Caki2 (cell line): ENCODE measurements at regions not wholly inside any gene's neighbourhood (a gene's known extent, or its start where the extent isn't known, plus 50 kb on each side); places are given as distances from the start of the nearest gene placed in this dataset.

Experiments
- DNase-seq: peaks from one replicate; pipeline ENCODE4 v3.0.0-alpha.2; 2015; ENCODE audit warnings: low read depth
- in situ Hi-C: cut with HindIII; loops from 2 replicates; pipeline ENCODE4 v1.10.0; 2016; ENCODE audit warnings: low sequenced_read_pairs, low pct_unique_long_range_greater_than_20kb, mixed read lengths

DNA sequence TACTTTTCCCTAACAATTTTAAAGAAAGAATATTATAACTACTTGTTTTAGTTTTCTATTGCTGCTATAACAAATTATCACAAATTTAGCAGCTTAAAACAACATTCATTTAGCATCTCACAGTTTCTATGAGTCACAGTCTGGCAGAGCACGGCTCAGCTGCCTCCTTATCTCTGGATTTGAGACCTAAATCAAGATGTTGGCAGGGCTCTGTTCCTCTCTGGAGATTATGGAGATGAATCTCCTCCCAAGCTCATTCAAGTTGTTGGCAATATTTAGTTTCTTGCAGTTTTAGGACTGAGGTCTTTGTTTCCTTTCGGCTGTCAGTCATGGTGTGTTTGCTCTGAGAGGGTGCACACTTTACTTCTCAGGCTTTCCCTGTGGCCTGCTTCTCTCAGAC, 1065.8 kb upstream of the EYS start:
- in situ Hi-C loops = no loop called here
- DNase-seq = no peak

DNA sequence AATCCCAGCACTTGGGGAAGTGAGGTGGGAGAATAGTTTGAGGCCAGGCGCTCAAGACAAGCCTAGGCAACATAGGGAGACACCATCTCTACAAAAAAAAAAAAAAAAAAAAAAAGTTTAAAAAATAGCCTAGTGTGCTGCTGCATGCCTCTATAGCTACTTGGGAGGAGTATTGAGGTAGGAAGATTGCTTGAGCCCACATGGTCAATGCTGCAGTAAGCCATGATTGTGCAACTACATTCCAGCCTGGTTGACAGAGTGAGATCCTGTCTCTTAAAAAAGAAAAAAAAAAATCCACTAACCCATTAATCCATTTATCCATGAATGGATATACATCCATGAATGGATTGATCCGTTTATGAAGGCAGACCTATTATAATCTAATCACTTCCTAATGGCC, 1064.6 kb upstream of the EYS start:
- in situ Hi-C loops = no loop called here

DNA sequence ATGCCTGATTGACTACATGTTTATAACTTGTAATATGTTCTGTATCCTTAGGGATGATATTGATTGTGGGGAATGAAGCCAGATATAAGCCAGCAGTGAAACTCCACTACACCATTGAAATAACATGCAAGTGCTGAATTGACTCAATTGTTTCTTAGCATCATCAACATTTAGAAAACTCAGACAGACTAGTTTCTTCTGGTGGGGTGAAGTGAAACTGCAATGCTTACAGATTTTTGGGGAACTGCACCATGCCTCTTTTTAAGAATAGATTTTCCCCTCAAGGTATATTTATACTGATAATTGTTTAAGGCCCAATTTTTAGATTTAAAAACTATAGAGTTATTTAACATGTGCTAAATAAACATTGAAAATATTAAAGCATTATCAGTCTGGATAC, 1044.6 kb upstream of the EYS start:
- DNase-seq = no peak
- in situ Hi-C loops = no loop called here

More for the DNA sequence above, 1064.6 kb upstream of the EYS start:
- no peak for DNase-seq

GRCh38 chr6:66740346-66740745, 1033.3 kb upstream of the EYS start:
- DNase-seq = no peak
- in situ Hi-C loops = no loop called here

DNA sequence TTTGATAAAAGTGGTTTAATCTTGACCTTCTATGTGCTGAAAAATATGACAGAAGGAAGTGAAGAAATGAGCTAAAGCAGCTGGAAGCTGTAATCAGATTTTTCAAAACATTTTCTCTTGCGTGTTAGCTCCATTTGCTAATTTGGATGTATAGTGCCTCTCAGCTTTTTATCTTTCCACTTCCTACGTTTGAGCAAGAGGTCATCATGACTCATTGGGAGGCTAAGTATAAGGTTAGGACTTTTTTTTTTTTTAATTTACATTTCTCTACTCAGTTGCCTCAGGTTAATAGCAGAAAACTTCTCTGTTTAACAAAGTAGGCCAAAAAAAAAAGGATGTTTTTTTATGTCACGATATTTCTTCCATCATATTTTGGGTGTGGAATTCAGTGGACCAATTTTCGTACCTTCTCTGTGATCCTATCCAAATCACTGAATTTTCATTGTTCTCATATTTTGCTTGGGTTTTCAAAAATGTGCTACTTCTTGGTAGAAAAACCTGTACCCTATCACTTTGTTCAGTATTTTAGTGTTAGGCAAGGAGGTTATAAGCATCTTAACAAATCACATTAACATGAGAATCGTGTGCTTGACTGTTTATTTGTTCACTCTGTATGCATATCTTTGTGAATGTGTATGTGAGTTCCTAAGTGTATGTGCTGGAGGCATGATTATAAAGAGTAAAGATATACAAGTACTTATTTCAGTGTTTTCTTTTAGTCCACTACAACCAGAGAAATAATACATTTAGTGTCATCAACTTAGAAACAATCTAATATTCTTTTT, 1028.3 kb upstream of the EYS start:
- in situ Hi-C loops = no loop called here
- no peak for DNase-seq

GRCh38 chr6:66731310-66731709, 1024.3 kb upstream of the EYS start:
- DNase-seq = no peak
- in situ Hi-C loops = no loop called here

GRCh38 chr6:66725670-66726069, 1018.6 kb upstream of the EYS start:
- DNase-seq = no peak
- in situ Hi-C loops = no loop called here

DNA sequence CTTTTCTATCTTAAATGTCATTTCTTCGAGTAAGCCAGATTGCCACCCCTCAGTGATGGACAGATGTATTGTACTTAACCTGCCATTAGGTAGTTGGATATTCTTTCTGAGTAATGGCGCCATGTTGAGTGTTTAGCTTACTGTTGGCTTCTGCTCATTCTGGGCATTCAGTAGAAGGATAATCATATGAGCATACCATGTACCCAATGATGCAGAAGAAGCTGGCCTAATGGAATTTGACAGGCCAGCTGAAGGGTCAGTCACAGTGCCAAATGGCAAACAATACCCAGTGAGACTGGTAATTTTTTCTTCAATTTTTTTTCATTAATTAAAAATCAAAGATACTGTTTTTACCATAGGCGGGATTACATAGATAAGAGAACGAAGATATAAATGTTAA, 1010.8 kb upstream of the EYS start:
- in situ Hi-C loops = no loop called here
- no peak for DNase-seq

DNA sequence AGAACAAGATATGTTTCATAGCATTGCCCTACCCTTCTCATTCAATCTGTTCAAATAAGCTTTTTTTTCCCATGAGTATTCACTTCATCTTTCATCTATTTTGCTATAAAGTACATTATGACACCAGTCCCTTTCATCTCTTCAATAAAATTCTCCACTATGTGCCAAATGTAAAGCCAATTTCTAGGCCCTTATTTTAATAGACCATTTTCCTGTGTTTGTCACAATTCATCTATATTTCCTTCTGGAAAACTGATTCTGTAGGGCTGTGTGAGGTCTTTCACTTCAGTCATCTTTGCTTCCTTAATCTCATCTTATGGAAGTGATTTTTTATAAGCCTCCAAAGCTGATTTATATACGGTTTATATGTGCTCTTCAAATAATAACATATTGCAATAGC, 992.4 kb upstream of the EYS start:
- DNase-seq = no peak
- in situ Hi-C loops = no loop called here

DNA sequence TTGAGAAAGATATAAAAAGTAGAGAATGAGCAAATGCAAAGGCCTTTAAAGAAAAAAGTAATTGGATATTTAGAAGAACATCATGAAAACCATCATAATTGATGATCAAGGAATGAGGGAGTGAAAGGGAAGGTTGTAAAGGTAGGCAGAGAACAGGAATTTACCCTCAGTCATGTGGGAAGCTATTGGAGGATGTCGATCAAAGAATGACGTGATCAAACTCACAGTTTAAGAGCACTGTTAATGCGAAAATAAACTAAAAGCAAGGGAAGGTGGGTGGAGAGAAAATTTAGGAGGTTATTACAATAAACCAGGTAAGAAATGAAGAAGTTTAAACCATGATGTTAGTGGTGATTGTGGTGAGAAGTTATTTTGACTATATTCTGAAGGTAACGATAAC, 982.6 kb upstream of the EYS start:
- in situ Hi-C loops = no loop called here
- no peak for DNase-seq

GRCh38 chr6:66687611-66688140, 980.6 kb upstream of the EYS start:
- DNase-seq = no peak
- in situ Hi-C loops = no loop called here

DNA sequence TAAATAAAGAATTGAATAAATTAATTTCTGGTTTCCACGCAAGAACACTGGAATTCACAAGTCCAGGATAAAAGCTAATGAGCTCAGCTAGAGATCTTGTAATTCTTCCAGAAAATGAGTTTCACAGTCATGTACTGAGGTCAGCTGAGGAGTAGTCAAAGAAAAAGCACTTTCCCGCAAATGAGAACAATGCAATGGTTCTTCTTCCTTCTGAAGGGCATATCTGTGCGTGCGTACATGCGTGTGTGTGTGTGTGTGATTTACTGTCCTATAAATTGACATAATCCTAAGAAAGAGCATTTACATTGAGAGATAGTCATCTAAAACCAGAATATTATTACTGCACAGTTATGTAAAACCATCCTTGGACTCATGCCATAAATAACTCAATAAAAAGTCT, 968.9 kb upstream of the EYS start:
- no peak for DNase-seq
- in situ Hi-C loops = no loop called here

DNA sequence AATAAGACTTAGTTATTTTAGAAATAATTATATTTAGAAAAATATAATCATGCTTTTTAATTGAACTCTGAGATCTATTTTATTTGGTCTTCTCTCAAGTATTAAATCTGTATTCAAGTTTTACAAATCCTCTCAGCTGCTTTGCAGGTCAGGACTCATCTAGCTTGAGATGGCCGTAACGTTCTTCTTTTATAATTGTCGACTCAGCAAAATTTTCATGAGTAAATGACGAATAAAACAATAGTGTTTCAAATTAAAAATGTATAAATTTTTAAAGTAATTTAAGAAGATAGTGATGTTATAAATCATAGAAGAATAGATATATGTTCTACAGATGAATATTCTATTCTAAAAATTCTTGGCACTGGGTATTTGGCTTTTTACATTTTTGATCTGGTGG, 957.1 kb upstream of the EYS start:
- no peak for DNase-seq
- in situ Hi-C loops = no loop called here

DNA sequence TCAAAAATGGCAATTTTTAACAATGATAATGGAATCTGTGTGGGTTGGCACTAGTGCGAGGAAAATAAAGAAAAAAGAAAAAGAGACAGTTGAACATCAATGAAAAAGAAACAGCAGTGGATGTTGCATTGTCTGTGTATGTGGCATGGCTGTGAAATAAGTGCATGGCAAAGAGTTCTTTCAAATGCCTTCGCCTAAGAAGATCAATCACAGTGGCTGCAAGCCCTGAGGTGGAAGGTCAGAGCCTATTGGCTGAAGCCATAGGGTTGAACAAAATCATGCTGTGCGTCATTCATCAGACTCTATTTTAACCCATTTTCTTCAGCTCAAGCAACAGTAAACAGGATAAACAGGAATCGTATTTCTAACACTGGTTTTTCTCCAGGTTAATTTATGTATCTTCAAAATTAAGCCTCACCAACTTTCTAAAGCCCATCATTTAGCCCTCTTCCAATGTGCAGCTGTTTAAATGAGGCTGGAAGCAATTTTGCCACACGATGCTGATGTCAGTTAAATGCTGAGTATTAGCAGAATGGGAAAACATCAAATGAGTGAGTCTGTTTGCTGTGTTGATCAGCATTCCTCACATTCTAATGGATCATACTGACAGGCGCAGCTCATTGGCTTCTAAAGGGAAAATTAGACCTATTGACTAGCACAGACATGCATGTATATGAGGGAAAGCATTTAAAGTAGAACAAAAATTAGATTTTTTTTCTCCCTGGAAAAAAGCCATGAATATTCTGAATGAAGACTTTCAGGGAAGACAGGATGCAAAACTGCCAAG, 955.9 kb upstream of the EYS start:
- DNase-seq = no peak
- in situ Hi-C loops = no loop called here

- peak; percentile 16 for DNase-seq
- in situ Hi-C loops = no loop called here
Measured at GRCh38 chr6:66662196-66662595, 955.2 kb upstream of the EYS start.

- DNase-seq = no peak
- in situ Hi-C loops = no loop called here
Measured at GRCh38 chr6:66655420-66655819, 948.4 kb upstream of the EYS start.

DNA sequence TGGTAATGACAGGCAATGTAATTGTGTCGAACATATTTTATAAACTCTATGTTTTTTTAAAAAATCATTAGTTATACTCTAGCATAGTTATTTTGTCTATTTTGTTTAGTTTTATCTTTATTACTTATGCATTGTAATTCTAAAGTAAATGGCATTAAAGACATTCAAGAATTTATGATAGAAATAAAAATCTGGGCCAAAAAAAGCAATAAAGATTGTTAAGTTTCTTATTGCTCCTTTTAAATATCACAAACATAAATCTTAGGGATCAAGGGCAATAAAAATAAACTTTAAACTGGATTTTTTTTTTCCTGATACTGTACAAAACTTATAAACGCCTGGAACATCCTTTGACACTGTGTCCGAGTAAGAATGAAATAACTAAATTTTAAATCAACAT, 931.5 kb upstream of the EYS start:
- in situ Hi-C loops = no loop called here
- no peak for DNase-seq

DNA sequence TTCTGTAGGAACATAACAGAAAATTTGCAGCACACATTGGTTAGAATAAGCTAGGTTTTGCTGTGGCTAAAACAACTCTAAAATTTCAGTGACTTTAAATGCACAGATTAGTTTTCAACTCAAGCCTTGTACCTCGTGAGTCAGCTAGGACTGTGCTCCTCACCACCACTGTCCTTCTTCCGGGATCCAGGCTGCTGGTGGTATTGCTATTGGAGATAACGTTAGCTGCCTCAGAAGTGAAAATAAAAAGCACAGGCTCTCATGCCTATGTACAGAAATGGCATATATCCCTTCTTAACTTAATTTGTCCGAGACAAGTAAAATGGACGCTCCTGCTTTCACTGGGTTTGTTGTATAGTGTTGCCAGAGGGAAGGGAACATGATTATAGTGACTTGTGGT, 931.1 kb upstream of the EYS start:
- in situ Hi-C loops = no loop called here
- DNase-seq = no peak

DNA sequence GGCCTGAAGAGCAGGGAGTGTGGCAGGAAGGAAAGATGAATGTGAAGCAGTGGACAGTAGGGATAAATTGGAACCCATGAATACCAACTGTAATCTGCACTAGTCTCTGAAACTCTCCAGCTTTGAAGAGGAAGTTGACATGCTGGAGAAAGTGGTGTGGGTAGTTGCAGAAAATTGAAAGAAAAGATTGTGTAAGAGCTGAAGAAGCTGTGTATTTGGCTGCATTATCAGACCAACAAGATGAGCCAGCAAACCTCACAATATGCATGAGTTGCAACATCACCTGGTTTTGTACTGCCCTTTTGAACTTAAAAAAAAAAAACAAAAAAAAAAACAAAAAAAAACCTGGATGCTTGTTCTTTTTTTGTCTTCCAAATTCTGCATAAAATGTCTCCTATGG, 921.9 kb upstream of the EYS start:
- no peak for DNase-seq
- in situ Hi-C loops = no loop called here

DNA sequence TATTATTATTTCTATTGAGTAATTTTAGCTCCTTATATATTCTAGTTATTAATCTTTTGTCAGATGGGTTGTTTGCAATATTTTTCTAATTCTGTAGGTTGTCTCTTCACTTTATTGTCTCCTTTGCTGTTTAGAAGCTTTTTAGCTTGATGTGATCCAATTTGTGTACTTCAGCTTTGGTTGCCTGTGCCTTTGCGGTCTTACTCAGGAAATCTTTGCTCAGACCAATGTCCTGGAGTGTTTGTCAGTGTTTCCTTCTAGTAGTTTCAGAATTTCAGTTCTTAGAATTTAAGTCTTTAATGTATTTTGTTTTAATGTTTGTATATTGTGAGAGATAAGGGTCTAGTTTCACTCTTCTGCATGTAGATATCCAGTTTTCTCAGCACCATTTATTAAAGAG, 916.0 kb upstream of the EYS start:
- DNase-seq = no peak
- in situ Hi-C loops = no loop called here
